GM12878 (cell line): ENCODE measurements at regions not wholly inside any gene's neighbourhood (a gene's known extent, or its start where the extent isn't known, plus 50 kb on each side); places are given as distances from the start of the nearest gene placed in this dataset.

Experiments
- CREB1 ChIP-seq: IDR thresholded peaks from 2 replicates; pipeline ENCODE4 v1.6.1; 2012; ENCODE audit warnings: low read depth, mild to moderate bottlenecking, inconsistent platforms
- ETV6 ChIP-seq, 2 experiments: fragments of 450-650 bp in 1 of 2; IDR thresholded peaks in 1 of 2; conservative IDR thresholded peaks in 1 of 2; 2 replicates each; pipeline ENCODE4 v1.6.1; 2014; ENCODE audit warnings: antibody characterized with exemption in 1 of 2, borderline replicate concordance in 1 of 2, low read depth in 1 of 2, mild to moderate bottlenecking in 1 of 2, moderate library complexity in 1 of 2
- JUND ChIP-seq: IDR thresholded peaks from 2 replicates; pipeline ENCODE4 v1.6.1; 2012; ENCODE audit warnings: low read depth, mild to moderate bottlenecking, low read length, improper control_type of control experiment, moderate library complexity
- RAD21 ChIP-seq: IDR thresholded peaks from 2 replicates; pipeline ENCODE4 v1.6.1; 2011; ENCODE audit warnings: mild to moderate bottlenecking, low read depth, low read length, moderate library complexity; ENCODE audit not compliant: insufficient read depth
- RELA ChIP-seq: fragments of 450-650 bp; IDR thresholded peaks from 2 replicates; pipeline ENCODE4 v1.8.0; 2014; ENCODE audit warnings: borderline replicate concordance; ENCODE audit not compliant: partially characterized antibody
- STAT3 ChIP-seq: IDR thresholded peaks from 2 replicates; pipeline ENCODE4 v1.6.1; 2011; ENCODE audit warnings: low read depth, low read length, improper control_type of control experiment
- TAF1 ChIP-seq: IDR thresholded peaks from 2 replicates; pipeline ENCODE4 v1.6.1; 2011; ENCODE audit warnings: mild to moderate bottlenecking, low read depth, low read length, borderline replicate concordance
- TCF12 ChIP-seq: IDR thresholded peaks from 2 replicates; pipeline ENCODE4 v1.6.1; 2011; ENCODE audit warnings: low read depth, mild to moderate bottlenecking, low read length
- ZNF274 ChIP-seq: IDR thresholded peaks from one replicate; pipeline ENCODE4 v1.8.0; 2011; ENCODE audit not compliant: insufficient read length, insufficient read depth
- TF ChIP-seq, protein P1 (sequence below), 3 experiments: IDR thresholded peaks in 2 of 3; conservative IDR thresholded peaks in 1 of 3; 2 replicates each; pipeline ENCODE4 v1.5.1; 2011; ENCODE audit warnings: low read depth in 3 of 3, low read length in 3 of 3, mild to moderate bottlenecking in 3 of 3, control low read depth in 2 of 3, moderate library complexity in 2 of 3, inconsistent platforms in 1 of 3, mixed read lengths in 1 of 3; ENCODE audit not compliant: control insufficient read depth in 2 of 3, insufficient read depth in 1 of 3; ENCODE audit errors: extremely low read depth in 1 of 3
- TF ChIP-seq, protein P2 (sequence below): IDR thresholded peaks from 2 replicates; pipeline ENCODE4 v1.6.1; 2012; ENCODE audit warnings: low read depth, low read length, improper control_type of control experiment

DNA sequence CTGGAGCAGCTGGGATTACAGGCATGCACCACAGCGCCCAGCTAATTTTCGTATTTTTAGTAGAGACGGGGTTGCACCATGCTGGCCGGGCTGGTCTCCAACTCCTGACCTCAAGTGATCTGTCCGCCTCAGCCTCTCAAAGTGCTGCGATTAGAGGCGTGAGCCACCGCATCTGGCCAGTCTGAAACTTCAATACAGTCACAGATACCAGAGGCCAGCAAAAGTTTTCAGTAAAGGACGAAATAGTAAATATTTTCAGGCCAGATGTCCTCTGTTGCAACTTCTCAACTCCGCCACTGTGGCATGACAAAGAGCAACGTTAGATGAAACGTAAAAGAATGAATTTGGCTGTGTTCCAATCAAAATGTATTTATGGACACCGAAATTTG lies 403.6 kb downstream of the MN1 start:
- TF ChIP-seq ZNF274 (no peak), TAF1 (no peak), ETV6 (conservative IDR thresholded peaks at IDR 0.05 in 1 of 2, IDR thresholded peaks at IDR 0.05 in 1 of 2; ENCODE audit: borderline replicate concordance in 1 of 2, low read depth in 1 of 2) (no peak), RELA (no peak), RAD21 (no peak), STAT3 (no peak), TCF12 (no peak), CREB1 (no peak), JUND (no peak)
- TF ChIP-seq, protein P1, sequence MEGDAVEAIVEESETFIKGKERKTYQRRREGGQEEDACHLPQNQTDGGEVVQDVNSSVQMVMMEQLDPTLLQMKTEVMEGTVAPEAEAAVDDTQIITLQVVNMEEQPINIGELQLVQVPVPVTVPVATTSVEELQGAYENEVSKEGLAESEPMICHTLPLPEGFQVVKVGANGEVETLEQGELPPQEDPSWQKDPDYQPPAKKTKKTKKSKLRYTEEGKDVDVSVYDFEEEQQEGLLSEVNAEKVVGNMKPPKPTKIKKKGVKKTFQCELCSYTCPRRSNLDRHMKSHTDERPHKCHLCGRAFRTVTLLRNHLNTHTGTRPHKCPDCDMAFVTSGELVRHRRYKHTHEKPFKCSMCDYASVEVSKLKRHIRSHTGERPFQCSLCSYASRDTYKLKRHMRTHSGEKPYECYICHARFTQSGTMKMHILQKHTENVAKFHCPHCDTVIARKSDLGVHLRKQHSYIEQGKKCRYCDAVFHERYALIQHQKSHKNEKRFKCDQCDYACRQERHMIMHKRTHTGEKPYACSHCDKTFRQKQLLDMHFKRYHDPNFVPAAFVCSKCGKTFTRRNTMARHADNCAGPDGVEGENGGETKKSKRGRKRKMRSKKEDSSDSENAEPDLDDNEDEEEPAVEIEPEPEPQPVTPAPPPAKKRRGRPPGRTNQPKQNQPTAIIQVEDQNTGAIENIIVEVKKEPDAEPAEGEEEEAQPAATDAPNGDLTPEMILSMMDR (IDR thresholded peaks at IDR 0.05 in 2 of 3, conservative IDR thresholded peaks at IDR 0.05 in 1 of 3; ENCODE audit: control insufficient read depth in 2 of 3, extremely low read depth in 1 of 3, insufficient read depth in 1 of 3, low read depth in 3 of 3, low read length in 3 of 3), result no peak
- TF ChIP-seq, protein P2, sequence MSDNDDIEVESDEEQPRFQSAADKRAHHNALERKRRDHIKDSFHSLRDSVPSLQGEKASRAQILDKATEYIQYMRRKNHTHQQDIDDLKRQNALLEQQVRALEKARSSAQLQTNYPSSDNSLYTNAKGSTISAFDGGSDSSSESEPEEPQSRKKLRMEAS, result no peak
